Panc1 (cell line): ENCODE measurements at regions not wholly inside any gene's neighbourhood (a gene's known extent, or its start where the extent isn't known, plus 50 kb on each side); places are given as distances from the start of the nearest gene placed in this dataset.

Experiments
- ATAC-seq: fragments of 200-7000 bp; cut with Tn5 transposase; 2 replicates; pipeline ENCODE4 v1.9.1; 2020; ENCODE audit warnings: mild to moderate bottlenecking, moderate library complexity
- BruUV-seq: library from RNA; stranded (reverse); fragments of 400-500 nt; replicated peaks from 2 replicates; lab custom pipeline; 2021; lab: Mats Ljungman, UMichigan
- CTCF ChIA-PET: fragments of 300-600 bp; sonication (Branson Sonifier 250); formaldehyde crosslinking; loops from one replicate; lab custom pipeline; 2022; ENCODE audit warnings: antibody characterized with exemption; lab: Charles Lee
- POLR2A ChIA-PET: fragments of 300-600 bp; sonication (Branson Sonifier 250); formaldehyde crosslinking; loops from one replicate; lab custom pipeline; 2022; ENCODE audit warnings: antibody characterized with exemption; lab: Charles Lee
- DNase-seq: peaks from one replicate; pipeline ENCODE4 v3.0.0-alpha.2; 2010; ENCODE audit warnings: low read depth, low spot score
- H3K27ac ChIP-seq: 2 replicates; pipeline ENCODE4 v1.5.1; 2011; ENCODE audit warnings: mild to moderate bottlenecking, low read length, inconsistent platforms
- H3K27me3 ChIP-seq: fragments of 200-500 bp; sonication (Bioruptor generic); 2 replicates; pipeline ENCODE4 v1.6.0; 2014; ENCODE audit warnings: low read length, inconsistent platforms; ENCODE audit not compliant: control insufficient read depth, insufficient read depth
- H3K36me3 ChIP-seq: fragments of 200-500 bp; sonication (Bioruptor generic); 2 replicates; pipeline ENCODE4 v1.5.1; 2014; ENCODE audit warnings: inconsistent platforms, mild to moderate bottlenecking, low read length, moderate library complexity; ENCODE audit not compliant: control insufficient read depth, insufficient read depth
- H3K4me1 ChIP-seq: 2 replicates; pipeline ENCODE4 v1.5.1; 2011; ENCODE audit warnings: inconsistent platforms, mild to moderate bottlenecking, low read length, moderate library complexity; ENCODE audit not compliant: control insufficient read depth, insufficient read depth
- H3K4me3 ChIP-seq, 2 experiments: 2 replicates each; pipeline ENCODE4 v1.5.1; 2011 to 2012; ENCODE audit warnings: low read depth in 2 of 2, low read length in 2 of 2, mild to moderate bottlenecking in 2 of 2, inconsistent platforms in 1 of 2, moderate library complexity in 1 of 2
- H3K9me3 ChIP-seq: fragments of 200-500 bp; sonication (Bioruptor generic); 2 replicates; pipeline ENCODE4 v1.5.1; 2014; ENCODE audit warnings: low read depth, mild to moderate bottlenecking, inconsistent platforms, low read length, moderate library complexity; ENCODE audit not compliant: control insufficient read depth, insufficient read depth
- POLR2AphosphoS5 ChIP-seq: IDR thresholded peaks from 2 replicates; pipeline ENCODE4 v1.6.1; 2012; ENCODE audit warnings: mild to moderate bottlenecking, low read depth, low read length, moderate library complexity
- SIN3A ChIP-seq: IDR thresholded peaks from 2 replicates; pipeline ENCODE4 v1.6.1; 2012; ENCODE audit warnings: low read depth, mild to moderate bottlenecking, low read length, moderate library complexity, borderline replicate concordance; ENCODE audit not compliant: insufficient read depth
- TCF7L2 ChIP-seq: IDR thresholded peaks from 2 replicates; pipeline ENCODE4 v1.6.1; 2011; ENCODE audit warnings: mild to moderate bottlenecking, low read depth, low read length, inconsistent platforms
- in situ Hi-C: cut with HindIII; loops from 2 replicates; pipeline ENCODE4 v1.10.0; 2016; ENCODE audit warnings: low sequenced_read_pairs, low pct_unique_long_range_greater_than_20kb
- intact Hi-C: fragments of 100-400 bp; cut with micrococcal nuclease; formaldehyde crosslinking; loops from one replicate; pipeline ENCODE4 v1.10.0; 2022; ENCODE audit not compliant: unreplicated experiment
- TF ChIP-seq, protein P1 (sequence below), 2 experiments: IDR thresholded peaks; 2 replicates each; pipeline ENCODE4 v1.6.1; 2011 to 2012; ENCODE audit warnings: low read depth in 2 of 2, control low read depth in 1 of 2, low read length in 1 of 2, mild to moderate bottlenecking in 1 of 2, moderate library complexity in 1 of 2; ENCODE audit not compliant: insufficient read depth in 1 of 2
- TF ChIP-seq, protein P2 (sequence below): fragments of 450-650 bp; IDR thresholded peaks from 2 replicates; pipeline ENCODE4 v1.5.1; 2017; ENCODE audit warnings: mild to moderate bottlenecking

DNA sequence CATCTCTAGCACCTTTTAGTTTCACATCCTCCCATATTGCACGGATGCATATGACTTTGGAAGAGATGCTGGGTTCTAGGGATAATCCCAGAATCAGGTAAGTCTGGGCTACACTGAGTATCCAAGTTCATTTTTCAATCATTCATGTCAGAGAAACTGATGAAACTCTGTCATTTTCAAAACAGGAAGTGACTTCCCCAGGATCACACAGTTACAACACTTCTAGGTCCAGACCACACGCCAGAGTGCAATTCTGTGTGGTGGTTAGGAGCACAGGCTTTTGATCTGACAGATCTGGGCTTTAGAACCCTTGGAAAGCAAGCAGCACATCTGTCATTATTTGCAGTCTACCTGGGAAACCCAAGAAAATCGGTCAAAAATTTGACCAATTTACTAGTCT is 52.1 kb upstream of the CDKN2AIP start:
- intact Hi-C loops (loop anchor here (10.0 kb wide), 1 partner anchor 88 kb away; no protein-coding TSS in a partner anchor), in situ Hi-C loops (no loop called here)
- Histone ChIP-seq H3K9me3 (no peaks in the 10 kb centered on the region), H3K27me3 (no peaks in the 10 kb centered on the region), H3K4me3 (no peak overlapping the region), H3K27ac (no peak overlapping the region), H3K36me3 (no peaks in the 10 kb centered on the region), H3K4me1 (no peaks in the 10 kb centered on the region)
- POLR2A ChIA-PET, result no interaction called here
- DNase-seq, result no peak
- no TSS peak for BruUV-seq
- ATAC-seq, result no peak
- TF ChIP-seq SIN3A, result no peak
- TF ChIP-seq, protein P1, sequence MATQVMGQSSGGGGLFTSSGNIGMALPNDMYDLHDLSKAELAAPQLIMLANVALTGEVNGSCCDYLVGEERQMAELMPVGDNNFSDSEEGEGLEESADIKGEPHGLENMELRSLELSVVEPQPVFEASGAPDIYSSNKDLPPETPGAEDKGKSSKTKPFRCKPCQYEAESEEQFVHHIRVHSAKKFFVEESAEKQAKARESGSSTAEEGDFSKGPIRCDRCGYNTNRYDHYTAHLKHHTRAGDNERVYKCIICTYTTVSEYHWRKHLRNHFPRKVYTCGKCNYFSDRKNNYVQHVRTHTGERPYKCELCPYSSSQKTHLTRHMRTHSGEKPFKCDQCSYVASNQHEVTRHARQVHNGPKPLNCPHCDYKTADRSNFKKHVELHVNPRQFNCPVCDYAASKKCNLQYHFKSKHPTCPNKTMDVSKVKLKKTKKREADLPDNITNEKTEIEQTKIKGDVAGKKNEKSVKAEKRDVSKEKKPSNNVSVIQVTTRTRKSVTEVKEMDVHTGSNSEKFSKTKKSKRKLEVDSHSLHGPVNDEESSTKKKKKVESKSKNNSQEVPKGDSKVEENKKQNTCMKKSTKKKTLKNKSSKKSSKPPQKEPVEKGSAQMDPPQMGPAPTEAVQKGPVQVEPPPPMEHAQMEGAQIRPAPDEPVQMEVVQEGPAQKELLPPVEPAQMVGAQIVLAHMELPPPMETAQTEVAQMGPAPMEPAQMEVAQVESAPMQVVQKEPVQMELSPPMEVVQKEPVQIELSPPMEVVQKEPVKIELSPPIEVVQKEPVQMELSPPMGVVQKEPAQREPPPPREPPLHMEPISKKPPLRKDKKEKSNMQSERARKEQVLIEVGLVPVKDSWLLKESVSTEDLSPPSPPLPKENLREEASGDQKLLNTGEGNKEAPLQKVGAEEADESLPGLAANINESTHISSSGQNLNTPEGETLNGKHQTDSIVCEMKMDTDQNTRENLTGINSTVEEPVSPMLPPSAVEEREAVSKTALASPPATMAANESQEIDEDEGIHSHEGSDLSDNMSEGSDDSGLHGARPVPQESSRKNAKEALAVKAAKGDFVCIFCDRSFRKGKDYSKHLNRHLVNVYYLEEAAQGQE (IDR thresholded peaks at IDR 0.05; ENCODE audit: insufficient read depth in 1 of 2, low read depth in 2 of 2, low read length in 1 of 2), result no peak
- TF ChIP-seq, protein P2, sequence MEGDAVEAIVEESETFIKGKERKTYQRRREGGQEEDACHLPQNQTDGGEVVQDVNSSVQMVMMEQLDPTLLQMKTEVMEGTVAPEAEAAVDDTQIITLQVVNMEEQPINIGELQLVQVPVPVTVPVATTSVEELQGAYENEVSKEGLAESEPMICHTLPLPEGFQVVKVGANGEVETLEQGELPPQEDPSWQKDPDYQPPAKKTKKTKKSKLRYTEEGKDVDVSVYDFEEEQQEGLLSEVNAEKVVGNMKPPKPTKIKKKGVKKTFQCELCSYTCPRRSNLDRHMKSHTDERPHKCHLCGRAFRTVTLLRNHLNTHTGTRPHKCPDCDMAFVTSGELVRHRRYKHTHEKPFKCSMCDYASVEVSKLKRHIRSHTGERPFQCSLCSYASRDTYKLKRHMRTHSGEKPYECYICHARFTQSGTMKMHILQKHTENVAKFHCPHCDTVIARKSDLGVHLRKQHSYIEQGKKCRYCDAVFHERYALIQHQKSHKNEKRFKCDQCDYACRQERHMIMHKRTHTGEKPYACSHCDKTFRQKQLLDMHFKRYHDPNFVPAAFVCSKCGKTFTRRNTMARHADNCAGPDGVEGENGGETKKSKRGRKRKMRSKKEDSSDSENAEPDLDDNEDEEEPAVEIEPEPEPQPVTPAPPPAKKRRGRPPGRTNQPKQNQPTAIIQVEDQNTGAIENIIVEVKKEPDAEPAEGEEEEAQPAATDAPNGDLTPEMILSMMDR, result no peak
- no peak for TF ChIP-seq TCF7L2
- TF ChIP-seq POLR2AphosphoS5, result no peak
- CTCF ChIA-PET, result no interaction called here

DNA sequence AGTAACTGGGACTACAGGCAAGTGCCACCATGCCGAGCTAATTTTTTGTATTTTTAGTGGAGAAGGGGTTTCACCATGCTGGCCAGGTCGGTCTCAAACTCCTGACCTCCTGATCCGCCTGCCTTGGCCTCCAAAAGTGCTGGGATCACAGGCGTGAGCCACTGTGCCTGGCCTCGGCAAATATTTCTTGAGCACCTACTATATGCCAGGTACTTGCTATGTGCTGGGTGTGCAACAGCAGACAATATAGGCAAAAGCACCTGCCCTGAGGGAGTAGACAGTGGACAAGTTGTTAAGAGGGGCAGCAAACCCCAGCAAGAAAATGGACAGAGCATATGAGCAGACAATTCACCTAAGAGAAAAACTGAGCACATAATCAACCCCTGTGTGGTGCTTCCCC is 51.0 kb upstream of the CDKN2AIP start:
- ATAC-seq, result no peak
- Histone ChIP-seq H3K27me3 (no peaks in the 10 kb centered on the region), H3K27ac (no peak overlapping the region), H3K4me1 (no peaks in the 10 kb centered on the region), H3K4me3 (no peak overlapping the region), H3K9me3 (no peaks in the 10 kb centered on the region), H3K36me3 (no peaks in the 10 kb centered on the region)
- BruUV-seq, result no TSS peak
- POLR2A ChIA-PET, result no interaction called here
- CTCF ChIA-PET, result interaction anchor here (0.7 kb wide), 2 partner anchors 8 to 14 kb away, joined by 3 to 4 read pairs; no protein-coding TSS in a partner anchor
- no peak for DNase-seq
- TF ChIP-seq POLR2AphosphoS5, result no peak
- no peak for TF ChIP-seq SIN3A
- TF ChIP-seq, protein P1 (IDR thresholded peaks at IDR 0.05; ENCODE audit: insufficient read depth in 1 of 2, low read depth in 2 of 2, low read length in 1 of 2), result no peak
- TF ChIP-seq, protein P2, result no peak
- TF ChIP-seq TCF7L2, result no peak
- intact Hi-C loops, result loop anchor here (10.0 kb wide), 1 partner anchor 89 kb away; no protein-coding TSS in a partner anchor
- in situ Hi-C loops, result no loop called here
